ENCODE measurements at regions not wholly inside any gene's neighbourhood (a gene's known extent, or its start where the extent isn't known, plus 50 kb on each side); places are given as distances from the start of the nearest gene placed in this dataset.
"Not testable (repeated sequence)": the region's sequence is repeated elsewhere in the genome, so short reads cannot be mapped to it uniquely, and the experiment has no call there.

- DNase-seq, result no peak
Observed at GRCh38 chr2:176885661-176886060, 326.9 kb upstream of the HNRNPA3 start.

- DNase-seq, result no peak
Observed at GRCh38 chr2:176891105-176891504, 321.5 kb upstream of the HNRNPA3 start.

- no peak for DNase-seq
Observed at GRCh38 chr2:176891857-176892256, 320.7 kb upstream of the HNRNPA3 start.

GRCh38 chr2:176892676-176893226 lies 319.8 kb upstream of the HNRNPA3 start:
- peak; percentile 68 for DNase-seq

DNA sequence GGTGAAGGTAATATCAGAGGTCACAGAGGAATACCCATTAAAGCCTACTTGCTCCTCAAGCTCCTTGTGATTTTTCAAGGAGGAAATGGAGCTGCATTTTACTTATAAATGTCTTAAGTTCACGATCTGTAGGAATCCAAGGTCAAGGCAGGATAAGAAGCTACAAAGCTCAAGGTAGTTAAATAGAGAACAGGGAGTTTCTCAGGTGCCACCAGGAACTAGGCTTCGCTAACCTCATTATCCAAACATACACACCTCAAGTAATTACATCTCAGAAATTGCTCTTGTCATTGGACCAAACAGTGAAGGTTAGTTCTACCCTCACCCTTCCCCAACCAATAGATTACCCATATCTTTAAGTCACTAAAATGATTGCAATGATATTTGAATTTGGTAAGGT lies 317.4 kb upstream of the HNRNPA3 start:
- no peak for DNase-seq

GRCh38 chr2:176902454-176902853 lies 310.1 kb upstream of the HNRNPA3 start:
- peak; percentile 55 for DNase-seq

GRCh38 chr2:176904053-176904452 lies 308.5 kb upstream of the HNRNPA3 start:
- not testable (repeated sequence) for DNase-seq

- DNase-seq, result no peak
Observed at GRCh38 chr2:176907341-176907740, 305.3 kb upstream of the HNRNPA3 start.

DNA sequence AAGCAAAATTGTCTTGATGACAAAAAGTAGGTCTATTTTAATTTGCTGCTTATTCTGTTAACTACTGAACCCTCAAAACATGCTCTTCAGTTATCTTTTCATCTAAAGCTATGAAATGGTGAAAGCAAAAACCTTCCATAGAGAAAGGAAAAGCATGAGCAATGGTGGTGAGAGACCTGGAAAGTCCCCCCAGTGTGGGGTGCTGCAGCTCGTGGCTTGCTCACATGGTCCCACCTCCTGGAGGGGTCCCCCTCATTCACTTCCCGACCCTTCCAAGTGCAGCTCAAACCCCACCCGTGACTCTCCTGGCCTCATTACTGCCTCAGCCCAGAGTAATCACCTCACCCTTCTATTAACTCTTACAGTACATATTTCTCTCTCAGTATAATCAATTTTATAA lies 301.8 kb upstream of the HNRNPA3 start:
- DNase-seq, result no peak

- DNase-seq, result no peak
Observed at GRCh38 chr2:176913955-176914354, 298.6 kb upstream of the HNRNPA3 start.

DNA sequence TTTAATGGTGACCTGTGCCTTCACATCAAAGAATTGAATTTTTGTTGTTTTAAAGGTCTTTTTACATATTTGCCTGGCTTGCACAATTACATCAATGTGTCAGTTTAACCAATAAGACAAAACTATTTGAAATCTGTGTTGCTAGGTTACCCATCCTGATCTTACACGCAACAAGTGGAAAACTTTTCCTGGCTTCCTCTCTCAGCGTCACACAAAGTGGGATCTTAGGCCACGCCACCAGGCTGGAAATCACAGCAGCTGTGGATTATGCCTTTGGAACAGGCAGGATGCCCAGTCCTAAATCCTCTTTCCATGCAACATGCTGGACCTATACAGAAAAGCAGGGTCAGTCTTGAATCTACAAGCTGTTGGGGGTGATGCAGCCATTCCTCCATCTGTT lies 298.2 kb upstream of the HNRNPA3 start:
- no peak for DNase-seq

GRCh38 chr2:176922545-176922944 lies 290.0 kb upstream of the HNRNPA3 start:
- DNase-seq, result not testable (repeated sequence)

DNA sequence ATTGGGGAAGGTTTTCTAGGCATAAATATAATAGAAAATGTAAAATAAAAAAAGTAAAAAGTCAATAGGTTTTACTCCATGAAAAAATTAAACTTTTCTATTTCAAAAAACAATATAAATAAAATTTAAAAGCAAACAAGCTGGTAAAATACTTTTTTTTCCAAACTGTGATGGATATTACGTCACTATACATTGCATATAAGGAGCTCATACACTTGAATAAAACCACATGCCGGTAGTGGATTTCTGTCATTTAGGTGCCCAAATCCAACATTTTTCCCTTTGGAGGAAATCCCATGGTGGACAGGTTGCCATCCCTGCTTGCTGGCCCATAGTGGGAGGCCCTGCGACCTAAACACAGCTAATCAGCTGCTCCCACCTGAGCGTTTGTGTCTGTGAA lies 289.4 kb upstream of the HNRNPA3 start:
- DNase-seq, result no peak

DNA sequence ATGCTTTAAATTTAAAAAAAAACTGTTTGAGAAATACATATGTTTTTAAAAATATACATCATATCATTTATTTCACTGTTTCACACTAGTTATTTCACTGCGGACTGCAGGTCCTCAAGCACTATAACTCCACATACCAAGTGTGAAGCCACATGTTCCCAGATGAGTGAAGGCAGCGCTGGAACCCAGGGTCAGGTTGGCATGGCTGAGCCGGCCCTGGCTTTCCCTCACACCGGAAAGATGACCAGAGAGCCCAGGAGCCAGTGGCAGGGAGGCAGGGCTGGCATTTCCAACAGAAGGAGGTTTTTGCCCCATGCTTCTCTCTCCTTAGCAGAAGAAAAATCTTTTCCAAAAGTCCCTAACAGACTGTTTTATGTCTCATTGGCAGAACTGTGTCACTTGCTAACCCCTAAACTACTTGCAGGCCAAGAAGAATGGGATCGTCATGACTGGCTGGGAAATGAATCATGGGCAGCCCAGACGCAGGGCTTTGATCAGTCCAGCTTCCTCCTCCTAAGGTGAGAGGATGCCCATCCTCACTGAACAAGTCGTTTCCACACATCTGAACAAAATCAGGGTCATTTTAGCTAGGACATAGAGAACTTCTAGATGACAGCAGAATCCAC lies 287.6 kb upstream of the HNRNPA3 start:
- no peak for DNase-seq

DNA sequence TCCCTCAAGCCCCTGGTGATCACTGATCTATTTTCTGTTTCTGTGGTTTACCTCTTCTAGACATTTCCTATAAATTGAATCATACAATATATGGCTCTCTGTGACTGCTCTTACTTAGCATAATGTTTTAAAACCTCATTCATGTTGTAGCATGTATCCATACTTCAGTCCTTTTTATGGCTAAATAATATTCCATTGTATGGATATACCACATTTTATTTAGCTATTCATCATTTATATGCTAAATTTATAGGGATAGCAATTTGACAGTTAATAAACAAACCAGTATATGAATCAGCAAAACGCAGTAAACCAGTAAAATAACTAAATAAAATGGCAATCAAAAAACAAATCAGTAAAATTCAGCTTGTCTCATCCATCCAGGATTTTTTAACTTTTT lies 286.1 kb upstream of the HNRNPA3 start:
- no peak for DNase-seq

DNA sequence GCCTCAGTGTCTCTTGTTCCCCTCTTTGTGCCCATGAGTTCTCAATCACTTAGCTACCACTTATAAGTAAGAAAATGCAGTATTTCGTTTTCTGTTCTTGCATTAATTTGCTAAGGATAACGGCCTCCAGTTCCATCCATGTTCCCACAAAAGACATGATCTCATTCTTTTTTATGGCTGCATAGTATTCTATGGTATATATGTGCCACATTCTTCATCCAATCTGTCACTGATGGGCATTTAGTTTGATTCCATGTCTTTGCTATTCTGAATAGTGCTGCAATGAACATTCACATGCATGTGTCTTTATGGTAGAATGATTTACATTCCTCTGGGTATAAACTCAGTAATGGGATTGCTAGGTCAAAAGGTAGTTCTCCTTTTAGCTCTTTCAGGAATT lies 283.2 kb upstream of the HNRNPA3 start:
- not testable (repeated sequence) for DNase-seq

DNA sequence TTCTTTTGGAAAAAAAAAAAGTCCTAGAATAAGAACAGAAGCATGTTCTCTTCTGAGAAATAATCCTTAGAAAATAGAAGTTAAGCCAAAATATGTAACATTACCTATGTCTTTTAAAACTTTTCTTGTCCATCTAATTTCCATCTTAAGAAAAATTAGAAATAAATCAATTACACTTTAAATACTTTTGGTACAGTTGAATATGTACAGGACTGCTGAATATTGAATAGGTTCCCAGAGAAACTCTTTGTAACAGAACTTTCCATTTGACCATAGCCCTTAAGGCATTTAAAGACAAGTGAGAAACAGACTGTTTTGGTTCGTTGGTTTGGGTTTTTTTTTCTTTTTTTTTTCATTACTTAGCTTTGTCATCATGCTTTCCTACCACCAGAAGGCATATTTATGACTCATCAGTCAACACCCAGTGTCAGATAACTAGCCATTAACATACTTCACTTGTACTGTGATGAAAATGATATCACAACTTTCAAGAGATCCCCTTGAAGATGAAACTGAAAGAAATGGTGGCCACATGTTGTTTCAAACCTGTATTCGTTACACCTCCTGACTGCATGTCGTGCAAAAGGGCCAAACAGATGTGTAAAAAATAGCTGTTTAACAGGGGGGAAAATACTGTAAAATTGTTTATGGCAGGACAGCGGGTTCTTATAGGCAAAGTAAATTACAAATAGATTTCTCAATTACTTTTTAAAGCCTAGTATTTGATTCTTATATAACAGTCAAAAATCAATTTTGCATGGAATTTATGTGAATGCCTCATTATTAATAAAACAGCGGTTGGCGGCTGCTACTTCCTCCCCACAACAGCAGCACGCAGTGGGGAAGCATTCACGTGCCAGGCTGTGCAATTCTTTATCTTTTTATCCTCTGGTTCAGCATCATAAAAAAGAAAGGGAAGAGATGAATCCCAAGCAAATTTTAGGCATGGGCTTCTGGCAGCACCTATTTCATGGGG lies 280.7 kb upstream of the HNRNPA3 start:
- no peak for DNase-seq

DNA sequence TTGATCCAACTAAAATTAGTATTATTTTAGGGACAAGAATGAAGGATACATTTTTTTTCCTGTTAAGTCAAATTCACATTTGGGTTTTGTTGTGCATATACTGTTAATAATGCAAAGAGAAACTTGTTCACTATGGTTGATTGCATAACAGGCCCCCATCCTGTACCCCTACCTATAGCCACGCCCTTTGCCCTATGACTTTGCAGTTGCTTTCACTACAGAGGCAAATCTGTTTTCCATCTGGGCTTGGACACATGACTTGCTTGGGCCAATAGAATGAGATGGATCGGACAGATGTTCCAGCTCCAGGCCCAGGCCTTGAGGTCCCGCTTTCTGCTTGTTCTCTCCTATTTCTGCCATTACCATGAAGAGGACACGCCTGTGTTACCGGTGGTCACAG lies 278.5 kb upstream of the HNRNPA3 start:
- no peak for DNase-seq

DNA sequence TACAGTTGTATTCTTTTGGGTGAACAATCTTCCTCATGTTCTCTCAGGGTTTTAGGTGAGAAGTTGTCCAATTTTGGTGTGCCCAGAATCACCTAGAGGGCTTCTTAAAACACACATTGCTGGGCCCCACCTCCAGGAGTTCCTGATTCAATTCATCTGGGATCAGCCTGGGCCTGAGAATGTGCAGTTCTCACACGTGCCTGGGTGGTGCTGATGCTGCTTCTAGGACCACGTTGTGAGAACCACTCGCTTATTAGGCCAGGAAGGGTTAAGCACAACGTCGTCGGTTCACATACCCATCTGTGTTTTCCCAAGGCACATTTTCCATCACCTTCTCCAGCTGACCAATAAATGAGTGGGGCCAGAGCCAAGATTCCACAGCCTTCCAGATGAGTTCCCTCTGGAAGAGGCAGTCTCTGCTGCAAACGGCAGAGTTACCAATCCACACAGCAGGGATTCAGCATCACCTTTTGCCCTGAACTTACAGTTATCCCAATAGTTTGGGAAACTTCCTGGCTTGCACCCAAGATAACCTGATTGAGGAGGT lies 277.7 kb upstream of the HNRNPA3 start:
- no peak for DNase-seq

GRCh38 chr2:176935543-176936102 lies 277.0 kb upstream of the HNRNPA3 start:
- no peak for DNase-seq

DNA sequence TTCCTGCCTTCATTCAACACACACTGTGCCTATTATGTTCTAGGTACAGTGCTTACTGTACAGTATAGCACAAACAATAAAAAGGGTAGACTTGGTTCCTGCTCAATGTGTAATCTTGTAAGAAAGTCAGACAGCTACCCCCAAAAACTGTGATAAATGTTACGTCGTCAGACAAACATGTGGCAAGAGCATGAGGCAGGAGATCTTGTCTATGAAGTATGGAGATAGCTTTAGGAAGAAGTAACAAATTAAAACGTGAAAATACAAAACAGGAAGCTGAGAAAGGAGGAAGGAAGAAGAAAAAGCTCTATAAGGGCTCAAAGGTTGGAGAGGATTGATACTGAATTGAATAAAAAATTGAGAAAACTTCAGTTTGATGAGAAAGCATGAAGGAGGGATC lies 276.2 kb upstream of the HNRNPA3 start:
- DNase-seq, result no peak

DNA sequence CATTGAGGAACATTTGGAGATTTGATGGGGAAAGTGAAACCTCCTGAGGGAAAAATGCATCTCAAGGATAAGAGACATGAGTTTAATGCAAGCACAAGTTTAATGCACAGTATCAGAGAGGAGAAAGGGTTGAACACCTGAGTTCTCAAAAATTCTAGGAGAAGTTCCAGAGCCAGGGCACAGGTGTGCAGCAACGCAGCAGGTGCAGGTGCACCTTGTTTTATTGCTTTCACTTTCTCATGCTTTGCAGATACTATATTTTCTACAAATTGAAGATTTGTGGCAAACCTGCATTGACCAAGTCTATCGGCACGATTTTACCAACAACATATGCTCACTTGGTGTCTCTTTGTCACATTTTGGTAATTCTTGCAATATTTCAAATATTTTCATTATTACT lies 267.6 kb upstream of the HNRNPA3 start:
- DNase-seq, result no peak

DNA sequence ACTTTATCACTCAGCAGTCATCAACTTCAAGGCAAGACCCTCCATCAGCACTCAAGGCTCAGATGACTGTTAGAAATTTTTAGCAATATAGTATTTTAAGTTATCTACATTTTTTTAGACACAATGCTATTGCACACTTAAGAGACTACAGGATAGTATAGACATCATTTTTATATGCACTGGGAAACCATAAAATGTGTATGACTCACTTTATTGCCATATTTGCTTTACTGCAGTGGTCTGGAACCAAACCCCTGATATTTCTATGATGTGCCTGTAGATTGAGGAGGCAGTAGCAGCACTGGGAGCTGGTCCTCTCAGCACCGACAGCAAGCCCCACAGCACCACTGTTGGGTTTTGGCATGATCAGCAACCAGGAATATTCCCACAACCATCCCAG lies 264.8 kb upstream of the HNRNPA3 start:
- no peak for DNase-seq

Data from NCI-H2029 treated with DMSO at 0.1 percent for 48 hours (cell line).